HepG2 (cell line): ENCODE measurements at regions not wholly inside any gene's neighbourhood (a gene's known extent, or its start where the extent isn't known, plus 50 kb on each side); places are given as distances from the start of the nearest gene placed in this dataset.
A peak's percentile ranks its signal among the peaks of the same experiment; 100 is the strongest.

Experiments
- ATAC-seq: fragments of 200-7000 bp; cut with Tn5 transposase; 3 replicates; pipeline ENCODE4 v1.9.1; 2020; ENCODE audit warnings: mild to moderate bottlenecking, moderate library complexity
- BruUV-seq: library from RNA; stranded (reverse); fragments of 400-500 nt; replicated peaks from 2 replicates; lab custom pipeline; 2021; lab: Mats Ljungman, UMichigan
- CTCF ChIA-PET: fragments of 300-600 bp; formaldehyde crosslinking; extraction: SDS; loops from one replicate; lab custom pipeline; 2021; ENCODE audit warnings: low total read pairs, inconsistent platforms, low intra/inter-chr PET ratio; lab: Yijun Ruan, JAX
- POLR2A ChIA-PET: fragments of 350-600 bp; sonication (Branson Sonifier 250); formaldehyde crosslinking; loops from one replicate; lab custom pipeline; 2020; ENCODE audit warnings: antibody characterized with exemption, inconsistent platforms; lab: Yijun Ruan, JAX
- DNase-seq: peaks from one replicate; pipeline ENCODE4 v3.0.0-alpha.2; 2015; ENCODE audit warnings: low spot score
- FAIRE-seq: peaks from 3 replicates; lab custom pipeline; 2011; peaks lifted over from hg19 to GRCh38; lab: Jason Lieb, UNC
- H2AFZ ChIP-seq: one replicate; pipeline ENCODE4 v1.6.1; 2011; ENCODE audit warnings: low read length, inconsistent platforms
- H3K27ac ChIP-seq: fragments of 300-600 bp; 3 replicates; pipeline ENCODE4 v1.8.0; 2011; ENCODE audit warnings: mixed run types, mild to moderate bottlenecking, mixed read lengths, low read length, inconsistent platforms; ENCODE audit not compliant: insufficient read depth; ENCODE audit errors: extremely low read length
- H3K27me3 ChIP-seq, 2 experiments: fragments of 200-600 bp in 1 of 2; 2 replicates in 1 of 2; 3 replicates in 1 of 2; pipeline versions ENCODE4 v1.6.0 to v1.8.0; 2011; ENCODE audit warnings: low read length in 2 of 2, mild to moderate bottlenecking in 2 of 2, moderate library complexity in 2 of 2, inconsistent platforms in 1 of 2; ENCODE audit not compliant: insufficient read depth in 2 of 2, control insufficient read depth in 1 of 2
- H3K36me3 ChIP-seq, 2 experiments: fragments of 200-600 bp in 1 of 2; replicated peaks in 1 of 2; 2 replicates in 1 of 2; 3 replicates in 1 of 2; pipeline versions ENCODE4 v1.5.1 to v1.8.0; 2011; ENCODE audit warnings: low read length in 2 of 2, inconsistent platforms in 1 of 2; ENCODE audit not compliant: insufficient read depth in 2 of 2, control insufficient read depth in 1 of 2
- H3K4me1 ChIP-seq: 2 replicates; pipeline ENCODE4 v1.5.1; 2012; ENCODE audit warnings: low read length, inconsistent platforms; ENCODE audit not compliant: insufficient read depth
- H3K4me2 ChIP-seq: 2 replicates; pipeline ENCODE4 v1.6.0; 2011; ENCODE audit warnings: low read depth, low read length, inconsistent platforms
- H3K4me3 ChIP-seq, 3 experiments: fragments of 200-600 bp in 1 of 3; sonication (generic), shearing (Covaris generic) in 1 of 3; replicated peaks in 1 of 3; 2 replicates each; pipeline ENCODE4 v1.5.1; 2011 to 2016; ENCODE audit warnings: low read length in 3 of 3, inconsistent platforms in 2 of 3, low read depth in 2 of 3, mild to moderate bottlenecking in 2 of 3, control low read depth in 1 of 3, mixed read lengths in 1 of 3; ENCODE audit not compliant: insufficient read depth in 1 of 3
- H3K79me2 ChIP-seq: one replicate; pipeline ENCODE4 v1.6.1; 2011; ENCODE audit warnings: low read length, inconsistent platforms; ENCODE audit not compliant: insufficient read depth
- H3K9ac ChIP-seq: 2 replicates; pipeline ENCODE4 v1.6.0; 2011; ENCODE audit warnings: mild to moderate bottlenecking, low read depth, low read length, inconsistent platforms; ENCODE audit not compliant: insufficient read depth
- H3K9me3 ChIP-seq: 2 replicates; pipeline ENCODE4 v1.5.1; 2012; ENCODE audit warnings: mild to moderate bottlenecking, low read length
- H4K20me1 ChIP-seq: 2 replicates; pipeline ENCODE4 v1.6.0; 2011; ENCODE audit warnings: inconsistent platforms, mild to moderate bottlenecking, low read length, moderate library complexity; ENCODE audit not compliant: insufficient read depth
- AHR ChIP-seq: IDR thresholded peaks from 2 replicates; pipeline ENCODE4 v1.6.1; 2018; ENCODE audit warnings: missing genetic modification reagents, missing compliant biosample characterization
- EHMT2 ChIP-seq: fragments of 200-600 bp; sonication (generic); IDR thresholded peaks from 2 replicates; pipeline ENCODE4 v1.7.0; 2017; ENCODE audit warnings: antibody characterized with exemption, low read depth, low read length, borderline replicate concordance
- EZH2 ChIP-seq: conservative IDR thresholded peaks from 2 replicates; pipeline ENCODE4 v1.6.1; 2012; ENCODE audit warnings: mild to moderate bottlenecking, low read depth, low read length, moderate library complexity
- GATA4 ChIP-seq: sonication (generic); IDR thresholded peaks from 2 replicates; pipeline ENCODE4 v1.6.1; 2016; ENCODE audit warnings: antibody characterized with exemption, low read depth, borderline replicate concordance
- PLSCR1 ChIP-seq: sonication (generic); formaldehyde crosslinking; IDR thresholded peaks from 2 replicates; pipeline ENCODE4 v1.5.0; 2020; ENCODE audit warnings: missing genetic modification reagents, mild to moderate bottlenecking, borderline replicate concordance
- ZNF318 ChIP-seq: sonication (generic); formaldehyde crosslinking; IDR thresholded peaks from 2 replicates; pipeline ENCODE4 v1.4.0; 2020; ENCODE audit warnings: mild to moderate bottlenecking, missing genetic modification reagents
- ZNF354B ChIP-seq: sonication (generic); formaldehyde crosslinking; IDR thresholded peaks from 2 replicates; pipeline ENCODE4 v1.8.0; 2022; ENCODE audit warnings: mild to moderate bottlenecking, missing genetic modification reagents
- WGBS: methylation state at CpG from one replicate; pipeline ENCODE4 v1.1.6; 2017; ENCODE audit warnings: low lambda C conversion rate; 5-methylcytosine and 5-hydroxymethylcytosine counted together
- in situ Hi-C: cut with HindIII; loops from 2 replicates; pipeline ENCODE4 v1.10.0; 2017; ENCODE audit warnings: low pct_unique_long_range_greater_than_20kb; ENCODE audit not compliant: extremely low pct_ligation_motif_present
- intact Hi-C: fragments of 100-400 bp; cut with micrococcal nuclease; formaldehyde crosslinking; loops from one replicate; pipeline ENCODE4 v1.10.0; 2022; ENCODE audit not compliant: unreplicated experiment
- TF ChIP-seq, protein P1 (sequence below): sonication (generic); formaldehyde crosslinking; IDR thresholded peaks from 2 replicates; pipeline ENCODE4 v1.4.0; 2020; ENCODE audit warnings: mild to moderate bottlenecking, missing genetic modification reagents
- TF ChIP-seq, protein P2 (sequence below): sonication (generic); formaldehyde crosslinking; IDR thresholded peaks from 2 replicates; pipeline ENCODE4 v1.5.0; 2020; ENCODE audit warnings: mild to moderate bottlenecking, missing genetic modification reagents, moderate library complexity

DNA sequence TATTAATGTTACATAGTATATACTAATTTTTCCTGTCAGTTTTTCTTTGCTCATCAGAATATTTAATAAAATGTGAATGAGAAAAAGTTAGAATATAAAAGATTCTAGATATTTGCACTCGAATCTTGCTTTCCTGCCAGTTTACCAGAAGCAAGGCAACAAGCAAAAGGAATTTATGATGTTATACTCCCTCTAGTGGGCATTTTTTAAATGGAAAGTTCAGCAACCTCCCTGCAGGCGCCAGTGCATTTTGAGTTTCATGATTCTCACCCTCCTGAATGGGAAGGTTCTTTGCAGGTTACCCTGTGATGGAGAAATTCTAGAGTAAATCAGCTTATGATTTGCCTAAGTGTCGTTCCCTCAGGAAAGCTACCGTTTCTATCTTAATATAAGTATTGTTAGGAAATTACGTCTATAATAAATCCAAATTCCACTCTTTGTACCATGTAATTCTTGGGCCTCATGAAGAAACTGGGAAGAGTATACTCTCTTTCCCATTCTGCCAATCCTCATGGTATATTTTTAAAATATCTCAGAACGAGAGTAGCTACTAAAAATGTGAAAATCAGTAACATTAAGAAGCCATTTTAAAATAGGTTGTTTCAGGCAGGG, 350.0 kb downstream of the CRPPA start:
- Histone ChIP-seq H2AFZ (no peak overlapping the region), H3K9ac (no peak overlapping the region), H3K36me3 (no peaks in the 10 kb centered on the region), H3K4me2 (no peak overlapping the region), H3K4me3 (no peak overlapping the region), H3K27ac (no peak overlapping the region), H3K79me2 (no peaks in the 10 kb centered on the region), H4K20me1 (no peaks in the 10 kb centered on the region), H3K4me1 (no peaks in the 10 kb centered on the region), H3K9me3 (no peaks in the 10 kb centered on the region), H3K27me3 (no peaks in the 10 kb centered on the region)
- ChIA-PET POLR2A (no interaction called here), CTCF (interaction anchor here (1.2 to 1.5 kb wide), 3 partner anchors 745 to 872 kb away, joined by 3 to 7 read pairs (median 4); no protein-coding TSS in a partner anchor)
- FAIRE-seq (peak; percentile 65), DNase-seq (peak; percentile 50), ATAC-seq (peak; percentile 72)
- intact Hi-C loops (loop anchor here (1.0 to 10.0 kb wide), 6 partner anchors 347 to 1357 kb away; no protein-coding TSS in a partner anchor), in situ Hi-C loops (loop anchor here (25.0 kb wide), 3 partner anchors 759 to 1359 kb away; no protein-coding TSS in a partner anchor)
- WGBS, result under 1% methylated on average over 6 of the region's 6 CpGs
- BruUV-seq, result no TSS peak
- TF ChIP-seq, protein P1, sequence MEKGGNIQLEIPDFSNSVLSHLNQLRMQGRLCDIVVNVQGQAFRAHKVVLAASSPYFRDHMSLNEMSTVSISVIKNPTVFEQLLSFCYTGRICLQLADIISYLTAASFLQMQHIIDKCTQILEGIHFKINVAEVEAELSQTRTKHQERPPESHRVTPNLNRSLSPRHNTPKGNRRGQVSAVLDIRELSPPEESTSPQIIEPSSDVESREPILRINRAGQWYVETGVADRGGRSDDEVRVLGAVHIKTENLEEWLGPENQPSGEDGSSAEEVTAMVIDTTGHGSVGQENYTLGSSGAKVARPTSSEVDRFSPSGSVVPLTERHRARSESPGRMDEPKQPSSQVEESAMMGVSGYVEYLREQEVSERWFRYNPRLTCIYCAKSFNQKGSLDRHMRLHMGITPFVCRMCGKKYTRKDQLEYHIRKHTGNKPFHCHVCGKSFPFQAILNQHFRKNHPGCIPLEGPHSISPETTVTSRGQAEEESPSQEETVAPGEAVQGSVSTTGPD (CRISPR knock-in tag), result no peak
- TF ChIP-seq AHR (no peak), ZNF318 (CRISPR knock-in tag) (no peak), GATA4 (no peak), ZNF354B (CRISPR knock-in tag) (no peak), PLSCR1 (CRISPR knock-in tag) (no peak), EHMT2 (no peak), EZH2 (no peak)
- TF ChIP-seq, protein P2, sequence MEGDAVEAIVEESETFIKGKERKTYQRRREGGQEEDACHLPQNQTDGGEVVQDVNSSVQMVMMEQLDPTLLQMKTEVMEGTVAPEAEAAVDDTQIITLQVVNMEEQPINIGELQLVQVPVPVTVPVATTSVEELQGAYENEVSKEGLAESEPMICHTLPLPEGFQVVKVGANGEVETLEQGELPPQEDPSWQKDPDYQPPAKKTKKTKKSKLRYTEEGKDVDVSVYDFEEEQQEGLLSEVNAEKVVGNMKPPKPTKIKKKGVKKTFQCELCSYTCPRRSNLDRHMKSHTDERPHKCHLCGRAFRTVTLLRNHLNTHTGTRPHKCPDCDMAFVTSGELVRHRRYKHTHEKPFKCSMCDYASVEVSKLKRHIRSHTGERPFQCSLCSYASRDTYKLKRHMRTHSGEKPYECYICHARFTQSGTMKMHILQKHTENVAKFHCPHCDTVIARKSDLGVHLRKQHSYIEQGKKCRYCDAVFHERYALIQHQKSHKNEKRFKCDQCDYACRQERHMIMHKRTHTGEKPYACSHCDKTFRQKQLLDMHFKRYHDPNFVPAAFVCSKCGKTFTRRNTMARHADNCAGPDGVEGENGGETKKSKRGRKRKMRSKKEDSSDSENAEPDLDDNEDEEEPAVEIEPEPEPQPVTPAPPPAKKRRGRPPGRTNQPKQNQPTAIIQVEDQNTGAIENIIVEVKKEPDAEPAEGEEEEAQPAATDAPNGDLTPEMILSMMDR (CRISPR knock-in tag), result peak; percentile 70
